SH-SY5Y (cell line): ENCODE measurements at regions not wholly inside any gene's neighbourhood (a gene's known extent, or its start where the extent isn't known, plus 50 kb on each side); places are given as distances from the start of the nearest gene placed in this dataset.

Experiments used
- GATA2 ChIP-seq: IDR thresholded peaks from 2 replicates; pipeline ENCODE4 v1.6.1; 2011; ENCODE audit warnings: mild to moderate bottlenecking, low read depth, low read length
- GATA3 ChIP-seq: IDR thresholded peaks from 2 replicates; pipeline ENCODE4 v1.6.1; 2011; ENCODE audit warnings: low read depth, mild to moderate bottlenecking, low read length, moderate library complexity

DNA sequence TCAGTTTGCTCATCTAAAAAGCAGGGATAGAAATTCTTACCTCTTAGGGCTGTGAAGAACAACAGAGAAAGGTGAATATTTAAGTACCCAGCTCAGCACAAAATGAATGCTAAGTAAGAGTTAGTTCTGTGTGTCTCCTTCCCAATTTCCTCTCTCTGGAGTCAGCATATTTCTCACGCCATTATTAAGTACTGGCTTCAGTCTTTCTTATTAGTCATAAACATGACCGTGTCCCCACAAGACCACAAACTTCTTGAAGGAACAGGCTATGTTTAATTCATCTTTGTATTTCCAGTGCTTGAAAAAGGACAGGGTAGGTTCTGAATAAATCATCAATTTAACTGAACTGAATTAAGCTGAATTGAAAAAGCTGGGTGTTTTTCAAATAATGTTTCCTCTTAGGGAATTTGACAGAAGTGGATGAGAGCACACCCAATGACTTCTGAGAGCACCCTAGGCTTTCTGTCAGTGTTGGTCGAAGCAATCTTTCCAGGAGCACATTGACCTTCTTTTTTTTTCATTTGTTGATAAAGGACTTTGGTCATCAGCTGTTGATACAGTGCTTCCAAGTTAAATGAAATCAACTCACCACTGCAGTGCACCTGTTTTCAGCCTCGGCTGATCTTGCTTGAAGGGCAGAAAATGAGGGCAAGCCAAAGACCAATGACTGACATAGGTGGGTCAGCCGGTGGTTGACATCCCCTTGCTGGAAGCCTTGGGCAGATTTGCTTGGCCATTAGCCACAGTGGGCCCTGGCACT lies 324.6 kb downstream of the MFSD1 start:
- TF ChIP-seq GATA2: no peak
- TF ChIP-seq GATA3: no peak
